ENCODE measurements at regions not wholly inside any gene's neighbourhood (a gene's known extent, or its start where the extent isn't known, plus 50 kb on each side); places are given as distances from the start of the nearest gene placed in this dataset.
"Not testable (repeated sequence)": the region's sequence is repeated elsewhere in the genome, so short reads cannot be mapped to it uniquely, and the experiment has no call there.

DNA sequence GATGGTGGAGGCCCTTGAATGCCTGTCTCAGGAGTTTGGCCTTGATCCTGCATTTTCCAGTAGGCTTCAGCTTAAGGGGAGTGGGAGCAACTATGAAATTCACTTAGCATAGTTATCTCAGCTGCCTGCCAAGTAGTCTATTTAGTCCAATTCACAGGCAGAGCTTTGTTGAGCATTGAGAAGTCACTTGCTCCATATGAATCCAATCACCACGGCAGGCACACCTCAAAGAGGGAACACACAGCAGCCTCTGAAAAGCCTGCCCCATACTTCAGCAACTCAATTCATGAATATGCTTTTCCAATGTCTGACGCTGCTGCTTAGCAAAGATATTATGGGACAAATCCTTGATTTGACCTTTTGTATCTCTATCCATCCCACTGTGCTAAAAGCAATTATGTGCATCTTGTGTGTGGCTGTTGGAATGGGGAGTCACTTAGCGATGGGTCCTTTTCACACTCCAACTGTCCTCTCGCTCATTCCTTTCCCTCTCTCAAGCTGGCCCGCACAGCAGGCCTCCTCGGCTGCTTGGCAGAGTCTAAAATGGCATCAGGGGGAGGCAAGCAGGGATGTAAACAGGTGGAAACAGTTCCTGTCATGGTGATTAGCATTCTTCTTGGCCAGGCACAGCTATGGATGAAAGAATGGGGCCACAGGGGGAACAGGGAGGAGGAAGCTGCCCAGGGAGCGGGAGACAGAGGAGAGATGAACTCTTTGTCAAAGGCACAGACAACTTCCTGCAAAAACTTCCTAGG lies 56.0 kb upstream of the LRPPRC start:
- TF ChIP-seq, protein P1, sequence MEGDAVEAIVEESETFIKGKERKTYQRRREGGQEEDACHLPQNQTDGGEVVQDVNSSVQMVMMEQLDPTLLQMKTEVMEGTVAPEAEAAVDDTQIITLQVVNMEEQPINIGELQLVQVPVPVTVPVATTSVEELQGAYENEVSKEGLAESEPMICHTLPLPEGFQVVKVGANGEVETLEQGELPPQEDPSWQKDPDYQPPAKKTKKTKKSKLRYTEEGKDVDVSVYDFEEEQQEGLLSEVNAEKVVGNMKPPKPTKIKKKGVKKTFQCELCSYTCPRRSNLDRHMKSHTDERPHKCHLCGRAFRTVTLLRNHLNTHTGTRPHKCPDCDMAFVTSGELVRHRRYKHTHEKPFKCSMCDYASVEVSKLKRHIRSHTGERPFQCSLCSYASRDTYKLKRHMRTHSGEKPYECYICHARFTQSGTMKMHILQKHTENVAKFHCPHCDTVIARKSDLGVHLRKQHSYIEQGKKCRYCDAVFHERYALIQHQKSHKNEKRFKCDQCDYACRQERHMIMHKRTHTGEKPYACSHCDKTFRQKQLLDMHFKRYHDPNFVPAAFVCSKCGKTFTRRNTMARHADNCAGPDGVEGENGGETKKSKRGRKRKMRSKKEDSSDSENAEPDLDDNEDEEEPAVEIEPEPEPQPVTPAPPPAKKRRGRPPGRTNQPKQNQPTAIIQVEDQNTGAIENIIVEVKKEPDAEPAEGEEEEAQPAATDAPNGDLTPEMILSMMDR (IDR thresholded peaks at IDR 0.05): no peak
- Histone ChIP-seq H3K27ac (no peak overlapping the region), H3K4me3 (no peak overlapping the region)
- DNase-seq (ENCODE audit: low spot score): no peak

DNA sequence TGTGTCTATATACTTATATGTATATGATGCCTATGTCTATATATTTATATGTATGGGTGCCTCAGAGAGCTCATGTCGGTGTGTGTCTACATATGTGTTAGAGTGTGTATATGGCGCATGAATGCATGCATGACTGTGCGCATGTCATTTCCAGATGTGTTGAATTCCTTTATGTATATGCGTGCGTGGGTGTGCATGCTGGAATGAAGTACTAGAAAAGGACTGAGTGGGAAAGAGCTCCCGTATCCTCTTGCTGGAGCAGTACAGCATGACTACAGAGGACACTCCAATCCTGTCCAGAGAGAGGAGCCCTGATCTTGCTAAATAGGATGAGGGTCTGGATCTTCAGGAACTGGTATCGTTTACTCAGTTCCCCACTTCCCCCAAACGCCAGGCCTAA lies 56.8 kb upstream of the LRPPRC start:
- H3K27ac ChIP-seq: no peak overlapping the region
- TF ChIP-seq, protein P1 (IDR thresholded peaks at IDR 0.05): no peak
- DNase-seq (ENCODE audit: low spot score): no peak
- H3K4me3 ChIP-seq: no peak overlapping the region

DNA sequence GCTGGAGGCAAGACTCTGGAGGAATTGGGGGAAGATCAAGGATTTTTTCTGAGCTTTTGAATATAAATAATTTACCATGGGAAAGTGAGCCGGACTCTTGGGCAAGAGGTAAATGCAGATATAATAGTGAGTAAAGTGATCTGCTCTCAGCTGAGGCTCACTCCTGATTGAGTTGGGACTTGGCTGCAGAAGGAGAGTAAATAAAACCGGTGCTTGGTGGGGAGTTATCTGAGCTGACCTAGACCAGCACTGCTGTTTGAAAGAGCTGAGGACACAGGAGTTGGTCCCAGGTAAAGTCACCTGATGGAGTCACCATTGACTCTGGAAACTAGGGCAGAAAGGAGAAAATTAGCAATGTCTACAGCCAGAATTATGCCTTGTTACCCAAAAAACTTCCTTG lies 57.3 kb upstream of the LRPPRC start:
- no peak overlapping the region for H3K4me3 ChIP-seq
- DNase-seq (ENCODE audit: low spot score): no peak
- TF ChIP-seq, protein P1 (IDR thresholded peaks at IDR 0.05): no peak
- H3K27ac ChIP-seq: no peak overlapping the region

DNA sequence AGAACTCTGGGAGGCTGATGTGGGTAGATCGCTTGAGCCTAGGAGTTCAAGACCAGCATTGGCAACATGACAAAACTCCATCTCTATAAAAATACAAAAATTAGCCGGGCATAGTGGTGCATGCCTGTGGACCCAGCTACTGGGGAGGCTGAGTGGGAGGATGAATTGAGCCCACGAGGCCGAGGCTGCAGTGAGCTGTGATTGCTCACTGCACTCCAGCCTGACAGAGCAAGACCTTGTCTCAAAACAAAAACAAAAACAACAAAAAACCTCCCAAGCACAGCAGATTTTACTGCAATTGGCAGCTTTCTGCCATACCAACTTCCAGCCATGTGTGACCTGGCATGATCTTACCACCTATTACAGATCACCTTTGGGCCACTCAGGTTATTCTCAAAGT lies 57.7 kb upstream of the LRPPRC start:
- TF ChIP-seq, protein P1 (IDR thresholded peaks at IDR 0.05): no peak
- no peak overlapping the region for H3K4me3 ChIP-seq
- no peak overlapping the region for H3K27ac ChIP-seq
- DNase-seq (ENCODE audit: low spot score): no peak

DNA sequence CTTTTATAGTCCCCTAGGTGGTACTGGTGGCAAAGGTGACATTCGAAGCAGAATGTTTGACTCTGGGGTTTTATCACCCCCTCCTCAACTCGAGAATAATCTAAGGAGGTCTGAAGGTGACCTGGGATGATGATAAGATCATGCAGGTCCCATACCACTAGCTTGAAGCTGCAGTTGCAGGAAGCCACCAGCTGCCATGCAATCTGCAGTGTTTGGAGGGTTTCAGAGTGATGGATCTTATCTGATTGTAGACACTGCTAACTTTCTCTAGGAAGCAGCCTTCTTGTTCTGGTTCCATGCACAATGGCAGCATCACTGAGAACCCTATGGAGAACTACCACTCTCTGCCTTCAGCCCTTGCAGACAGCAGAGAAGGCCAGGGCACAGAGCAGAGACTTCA lies 59.4 kb upstream of the LRPPRC start:
- Histone ChIP-seq H3K4me3 (no peak overlapping the region), H3K27ac (no peak overlapping the region)
- no peak for DNase-seq (ENCODE audit: low spot score)
- TF ChIP-seq, protein P1 (IDR thresholded peaks at IDR 0.05): no peak

DNA sequence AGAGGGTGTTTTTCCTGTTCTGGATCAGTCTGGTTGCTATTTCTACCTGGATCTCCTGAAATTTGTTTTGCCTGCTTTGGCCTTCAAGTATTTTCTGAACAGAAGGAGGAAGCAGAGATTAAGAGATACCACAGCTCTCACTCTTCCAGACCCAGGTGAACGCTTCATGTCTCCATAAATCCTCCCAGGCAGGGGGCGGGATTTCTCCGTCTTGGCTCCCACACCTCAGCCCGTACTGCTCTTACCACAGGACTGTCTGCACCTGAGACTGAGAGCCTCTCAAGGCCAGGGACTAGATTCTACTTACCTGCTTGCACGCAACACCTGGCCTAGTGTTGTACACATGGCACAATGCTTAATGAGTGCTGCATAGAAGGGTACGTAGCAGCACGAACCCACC lies 59.9 kb upstream of the LRPPRC start:
- H3K27ac ChIP-seq: no peak overlapping the region
- DNase-seq (ENCODE audit: low spot score): no peak
- H3K4me3 ChIP-seq: no peak overlapping the region
- TF ChIP-seq, protein P1 (IDR thresholded peaks at IDR 0.05): no peak

DNA sequence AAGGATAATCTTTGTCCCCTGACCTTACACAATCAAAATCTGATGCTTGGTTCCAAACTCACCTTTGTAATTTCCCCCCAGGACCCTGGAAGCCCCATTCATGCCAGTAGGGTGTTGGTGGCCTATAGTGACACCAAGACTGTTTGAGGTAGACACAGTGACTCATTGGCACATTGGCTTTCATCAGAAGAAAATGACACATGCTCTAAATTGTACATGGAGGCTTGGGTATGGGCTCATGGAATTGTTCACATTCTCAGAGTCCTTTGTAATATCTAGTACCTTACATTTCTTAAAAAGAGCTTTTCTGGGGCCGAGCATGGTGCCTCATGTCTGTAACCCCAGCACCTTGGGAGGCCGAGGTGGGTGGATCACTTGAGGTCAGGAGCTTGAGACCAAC lies 61.2 kb upstream of the LRPPRC start:
- no peak for DNase-seq (ENCODE audit: low spot score)
- TF ChIP-seq, protein P1 (IDR thresholded peaks at IDR 0.05): no peak

DNA sequence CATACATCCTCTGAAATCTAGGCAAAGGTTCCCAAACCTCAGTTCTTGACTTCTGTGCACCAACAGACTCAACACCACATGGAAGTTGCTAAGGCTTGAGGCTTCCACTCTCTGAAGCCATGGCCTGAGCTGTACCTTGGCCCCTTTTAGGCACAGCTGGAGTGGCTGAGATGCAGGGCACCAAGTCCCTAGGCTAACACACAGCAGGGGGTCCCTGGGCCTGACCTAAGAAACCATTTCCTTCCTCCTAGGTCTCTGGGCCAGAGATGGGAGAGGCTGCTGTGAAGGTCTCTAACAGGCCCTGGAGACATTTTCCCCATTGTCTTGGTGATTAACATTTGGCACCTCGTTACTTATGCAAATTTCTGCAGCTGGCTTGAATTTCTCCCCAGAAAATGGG lies 64.5 kb upstream of the LRPPRC start:
- not testable (repeated sequence) for H3K4me3 ChIP-seq; DNase-seq (ENCODE audit: low spot score); H3K27ac ChIP-seq

More for the DNA sequence above, 61.2 kb upstream of the LRPPRC start:
- H3K27ac ChIP-seq: no peak overlapping the region
- H3K4me3 ChIP-seq: no peak overlapping the region
